Omental fat pad (tissue), 3 donors: ENCODE measurements at regions not wholly inside any gene's neighbourhood (a gene's known extent, or its start where the extent isn't known, plus 50 kb on each side); places are given as distances from the start of the nearest gene placed in this dataset.

Experiments
- ATAC-seq: fragments of 150-250 bp; one replicate; pipeline ENCODE4 v1.9.1; 2016; ENCODE audit warnings: mild to moderate bottlenecking, moderate library complexity; ENCODE audit not compliant: low FRiP score
- DNase-seq: peaks from one replicate; pipeline ENCODE4 v3.0.0-alpha.2; 2019; ENCODE audit warnings: low spot score
- TF ChIP-seq, protein P1 (sequence below), 3 donors: fragments of 450-650 bp; IDR thresholded peaks; one replicate each; pipeline ENCODE4 v1.5.1; 2016 to 2017; ENCODE audit warnings: antibody characterized with exemption in 3 of 3, mild to moderate bottlenecking in 3 of 3, moderate library complexity in 2 of 3

GRCh38 chr4:82223715-82224114, 150.1 kb downstream of the HNRNPD start:
- TF ChIP-seq, protein P1, sequence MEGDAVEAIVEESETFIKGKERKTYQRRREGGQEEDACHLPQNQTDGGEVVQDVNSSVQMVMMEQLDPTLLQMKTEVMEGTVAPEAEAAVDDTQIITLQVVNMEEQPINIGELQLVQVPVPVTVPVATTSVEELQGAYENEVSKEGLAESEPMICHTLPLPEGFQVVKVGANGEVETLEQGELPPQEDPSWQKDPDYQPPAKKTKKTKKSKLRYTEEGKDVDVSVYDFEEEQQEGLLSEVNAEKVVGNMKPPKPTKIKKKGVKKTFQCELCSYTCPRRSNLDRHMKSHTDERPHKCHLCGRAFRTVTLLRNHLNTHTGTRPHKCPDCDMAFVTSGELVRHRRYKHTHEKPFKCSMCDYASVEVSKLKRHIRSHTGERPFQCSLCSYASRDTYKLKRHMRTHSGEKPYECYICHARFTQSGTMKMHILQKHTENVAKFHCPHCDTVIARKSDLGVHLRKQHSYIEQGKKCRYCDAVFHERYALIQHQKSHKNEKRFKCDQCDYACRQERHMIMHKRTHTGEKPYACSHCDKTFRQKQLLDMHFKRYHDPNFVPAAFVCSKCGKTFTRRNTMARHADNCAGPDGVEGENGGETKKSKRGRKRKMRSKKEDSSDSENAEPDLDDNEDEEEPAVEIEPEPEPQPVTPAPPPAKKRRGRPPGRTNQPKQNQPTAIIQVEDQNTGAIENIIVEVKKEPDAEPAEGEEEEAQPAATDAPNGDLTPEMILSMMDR (IDR thresholded peaks at IDR 0.05), result no peak
- no peak for DNase-seq
- no peak for ATAC-seq

DNA sequence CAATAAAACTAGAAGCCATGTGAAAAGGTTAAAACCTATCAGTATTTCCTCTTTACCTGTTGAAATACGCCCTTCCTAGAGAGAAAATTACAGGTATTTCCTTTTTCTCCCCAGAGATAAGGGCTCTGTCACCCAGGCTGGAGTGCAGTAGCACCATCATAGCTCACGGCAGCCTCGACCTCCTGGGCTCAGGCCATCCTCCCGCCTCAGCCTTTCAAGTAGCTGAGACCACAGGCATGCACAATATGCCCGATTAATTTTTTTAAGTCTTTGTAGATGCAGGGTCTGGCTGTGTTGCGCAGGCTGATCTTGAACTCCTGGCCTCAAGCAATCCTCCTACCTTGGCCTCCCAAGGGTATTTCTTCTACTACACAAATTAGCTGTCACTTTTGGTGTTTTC, 154.4 kb downstream of the HNRNPD start:
- TF ChIP-seq, protein P1 (IDR thresholded peaks at IDR 0.05), result no peak
- DNase-seq (no peak), ATAC-seq (no peak)

DNA sequence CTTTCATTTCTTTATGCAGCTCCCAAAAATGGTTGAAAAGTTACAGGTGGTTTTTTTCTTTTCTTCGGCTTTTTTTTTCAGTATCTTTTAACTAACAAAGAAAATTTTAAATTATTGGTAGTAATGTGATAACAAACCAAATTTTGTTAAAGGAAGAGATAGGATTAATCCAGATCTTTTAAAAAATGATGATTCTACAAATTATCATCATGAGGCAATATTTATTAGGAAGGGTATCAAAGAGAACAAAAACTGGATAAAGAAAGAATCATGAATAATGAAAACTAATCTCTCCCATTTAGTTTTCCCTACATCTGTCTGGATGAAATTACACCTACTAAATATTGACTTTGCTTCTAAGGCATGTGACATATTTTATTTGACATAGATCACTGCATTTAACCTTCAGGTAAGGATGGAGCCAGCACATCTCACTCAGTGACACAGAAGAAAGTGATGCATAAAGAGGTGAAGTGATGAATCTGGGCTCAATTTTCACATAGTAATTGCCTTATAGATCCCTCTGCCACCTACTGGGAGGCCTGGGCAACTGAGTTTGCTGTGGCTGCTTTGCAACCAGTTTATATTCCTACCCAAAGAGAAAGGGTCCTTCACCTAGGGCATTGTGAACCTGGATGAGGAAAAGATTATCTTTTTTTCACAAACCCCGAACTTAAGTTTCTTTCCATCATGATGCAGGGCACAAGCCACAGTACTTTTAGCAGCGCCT, 155.6 kb downstream of the HNRNPD start:
- TF ChIP-seq, protein P1 (IDR thresholded peaks at IDR 0.05), result no peak
- no peak for ATAC-seq
- DNase-seq, result no peak

- no peak for ATAC-seq
- DNase-seq, result no peak
- TF ChIP-seq, protein P1 (IDR thresholded peaks at IDR 0.05), result no peak
Measured at GRCh38 chr4:82216219-82216618, 157.6 kb downstream of the HNRNPD start.

GRCh38 chr4:82215800-82216199, 158.0 kb downstream of the HNRNPD start:
- TF ChIP-seq, protein P1 (IDR thresholded peaks at IDR 0.05), result no peak
- no peak for ATAC-seq

GRCh38 chr4:82215039-82215438, 158.8 kb downstream of the HNRNPD start:
- TF ChIP-seq, protein P1 (IDR thresholded peaks at IDR 0.05), result no peak
- ATAC-seq (no peak), DNase-seq (no peak)

More at GRCh38 chr4:82215800-82216199, 158.0 kb downstream of the HNRNPD start:
- DNase-seq, result no peak
